Activated naive CD8-positive, alpha-beta T cell treated with anti-CD3 and anti-CD28 coated beads for 36 hours (primary cell): ENCODE measurements at regions not wholly inside any gene's neighbourhood (a gene's known extent, or its start where the extent isn't known, plus 50 kb on each side); places are given as distances from the start of the nearest gene placed in this dataset.
A peak's percentile ranks its signal among the peaks of the same experiment; 100 is the strongest.
"Not testable (repeated sequence)": the region's sequence is repeated elsewhere in the genome, so short reads cannot be mapped to it uniquely, and the experiment has no call there.

Experiments used
- DNase-seq: peaks from one replicate; pipeline ENCODE4 v3.0.0; 2021
- H3K27ac Mint-ChIP-seq: one replicate; pipeline ENCODE4 v1.8.0; 2022; ENCODE audit warnings: mild to moderate bottlenecking, moderate library complexity, mixed read lengths
- H3K27me3 Mint-ChIP-seq: one replicate; pipeline ENCODE4 v1.8.0; 2022; ENCODE audit warnings: mild to moderate bottlenecking, mixed read lengths
- H3K36me3 Mint-ChIP-seq: one replicate; pipeline ENCODE4 v1.8.0; 2021; ENCODE audit warnings: mild to moderate bottlenecking, mixed read lengths
- H3K4me1 Mint-ChIP-seq: one replicate; pipeline ENCODE4 v1.8.0; 2021; ENCODE audit warnings: mixed read lengths
- H3K4me3 Mint-ChIP-seq: one replicate; pipeline ENCODE4 v1.8.0; 2022; ENCODE audit warnings: mild to moderate bottlenecking, moderate library complexity, mixed read lengths
- H3K9me3 Mint-ChIP-seq: one replicate; pipeline ENCODE4 v1.8.0; 2022; ENCODE audit warnings: mixed read lengths

- Mint-ChIP-seq H3K4me1 (peaks cover 50% of the 10 kb centered on the region), H3K4me3 (no peak overlapping the region), H3K36me3 (peaks cover 13% of the 10 kb centered on the region), H3K27me3 (no peaks in the 10 kb centered on the region), H3K27ac (no peak overlapping the region), H3K9me3 (peaks cover 2% of the 10 kb centered on the region)
- DNase-seq = no peak
Measured at GRCh38 chr12:46521145-46521544, 148.6 kb upstream of the SLC38A2 start.

GRCh38 chr12:46519407-46519806 lies 146.8 kb upstream of the SLC38A2 start:
- H3K9me3 Mint-ChIP-seq = peaks cover 7% of the 10 kb centered on the region
- H3K27ac Mint-ChIP-seq = no peak overlapping the region
- H3K36me3 Mint-ChIP-seq = peaks cover 17% of the 10 kb centered on the region
- H3K27me3 Mint-ChIP-seq = no peaks in the 10 kb centered on the region
- H3K4me3 Mint-ChIP-seq = no peak overlapping the region
- DNase-seq = no peak
- H3K4me1 Mint-ChIP-seq = peaks cover 58% of the 10 kb centered on the region

GRCh38 chr12:46518729-46519128 lies 146.2 kb upstream of the SLC38A2 start:
- peaks cover 24% of the 10 kb centered on the region for H3K36me3 Mint-ChIP-seq
- no peaks in the 10 kb centered on the region for H3K27me3 Mint-ChIP-seq
- peaks cover 58% of the 10 kb centered on the region for H3K4me1 Mint-ChIP-seq
- H3K4me3 Mint-ChIP-seq = no peak overlapping the region
- H3K9me3 Mint-ChIP-seq = peaks cover 8% of the 10 kb centered on the region
- H3K27ac Mint-ChIP-seq = no peak overlapping the region
- DNase-seq = no peak

- no peak for DNase-seq
- no peak overlapping the region for H3K4me3 Mint-ChIP-seq
- no peak overlapping the region for H3K27ac Mint-ChIP-seq
- H3K9me3 Mint-ChIP-seq = peaks cover 10% of the 10 kb centered on the region
- H3K36me3 Mint-ChIP-seq = peaks cover 28% of the 10 kb centered on the region
- peaks cover 58% of the 10 kb centered on the region for H3K4me1 Mint-ChIP-seq
- H3K27me3 Mint-ChIP-seq = no peaks in the 10 kb centered on the region
Measured at GRCh38 chr12:46518169-46518568, 145.6 kb upstream of the SLC38A2 start.

- Mint-ChIP-seq H3K4me3 (no peak overlapping the region), H3K4me1 (peaks cover 60% of the 10 kb centered on the region), H3K27ac (peak overlapping the region; percentile 98), H3K27me3 (no peaks in the 10 kb centered on the region), H3K36me3 (peaks cover 33% of the 10 kb centered on the region), H3K9me3 (peaks cover 16% of the 10 kb centered on the region)
- no peak for DNase-seq
Measured at GRCh38 chr12:46517579-46517962, 145.0 kb upstream of the SLC38A2 start.

GRCh38 chr12:46516933-46517578 lies 144.5 kb upstream of the SLC38A2 start:
- peak; percentile 46 for DNase-seq
- Mint-ChIP-seq H3K36me3 (peaks cover 34% of the 10 kb centered on the region), H3K9me3 (peaks cover 19% of the 10 kb centered on the region), H3K27ac (peak overlapping the region; percentile 98), H3K27me3 (no peaks in the 10 kb centered on the region), H3K4me1 (peaks cover 60% of the 10 kb centered on the region), H3K4me3 (peak overlapping the region; percentile 53)

- DNase-seq = no peak
- Mint-ChIP-seq H3K9me3 (peaks cover 22% of the 10 kb centered on the region), H3K4me3 (no peak overlapping the region), H3K27ac (peak overlapping the region; percentile 98), H3K4me1 (peaks cover 60% of the 10 kb centered on the region), H3K36me3 (peaks cover 37% of the 10 kb centered on the region), H3K27me3 (no peaks in the 10 kb centered on the region)
Measured at GRCh38 chr12:46516238-46516932, 143.8 kb upstream of the SLC38A2 start.

- DNase-seq = no peak
- H3K27me3 Mint-ChIP-seq = no peaks in the 10 kb centered on the region
- no peak overlapping the region for H3K4me3 Mint-ChIP-seq
- no peak overlapping the region for H3K27ac Mint-ChIP-seq
- peaks cover 27% of the 10 kb centered on the region for H3K9me3 Mint-ChIP-seq
- H3K36me3 Mint-ChIP-seq = peaks cover 37% of the 10 kb centered on the region
- H3K4me1 Mint-ChIP-seq = peaks cover 57% of the 10 kb centered on the region
Measured at GRCh38 chr12:46515829-46516228, 143.3 kb upstream of the SLC38A2 start.

GRCh38 chr12:46514886-46515285 lies 142.3 kb upstream of the SLC38A2 start:
- H3K27ac Mint-ChIP-seq = no peak overlapping the region

GRCh38 chr12:46510257-46510656 lies 137.7 kb upstream of the SLC38A2 start:
- peaks cover 42% of the 10 kb centered on the region for H3K9me3 Mint-ChIP-seq
- H3K4me1 Mint-ChIP-seq = peaks cover 30% of the 10 kb centered on the region
- H3K4me3 Mint-ChIP-seq, DNase-seq, H3K27ac Mint-ChIP-seq, H3K27me3 Mint-ChIP-seq: not testable (repeated sequence)
- peaks cover 46% of the 10 kb centered on the region for H3K36me3 Mint-ChIP-seq

More at GRCh38 chr12:46514886-46515285, 142.3 kb upstream of the SLC38A2 start:
- H3K4me3 Mint-ChIP-seq = no peak overlapping the region
- peaks cover 57% of the 10 kb centered on the region for H3K4me1 Mint-ChIP-seq
- peaks cover 41% of the 10 kb centered on the region for H3K36me3 Mint-ChIP-seq
- H3K9me3 Mint-ChIP-seq = peaks cover 31% of the 10 kb centered on the region
- no peak for DNase-seq
- H3K27me3 Mint-ChIP-seq = no peaks in the 10 kb centered on the region

GRCh38 chr12:46509135-46509534 lies 136.6 kb upstream of the SLC38A2 start:
- Mint-ChIP-seq H3K4me3 (no peak overlapping the region), H3K4me1 (peaks cover 19% of the 10 kb centered on the region), H3K36me3 (peaks cover 44% of the 10 kb centered on the region), H3K9me3 (peaks cover 40% of the 10 kb centered on the region), H3K27me3 (no peaks in the 10 kb centered on the region), H3K27ac (no peak overlapping the region)
- no peak for DNase-seq

GRCh38 chr12:46508651-46509050 lies 136.1 kb upstream of the SLC38A2 start:
- H3K4me3 Mint-ChIP-seq = no peak overlapping the region
- H3K27me3 Mint-ChIP-seq = no peaks in the 10 kb centered on the region
- H3K36me3 Mint-ChIP-seq = peaks cover 41% of the 10 kb centered on the region
- DNase-seq = no peak
- peaks cover 14% of the 10 kb centered on the region for H3K4me1 Mint-ChIP-seq
- H3K9me3 Mint-ChIP-seq = peaks cover 41% of the 10 kb centered on the region
- H3K27ac Mint-ChIP-seq = no peak overlapping the region

GRCh38 chr12:46507766-46508165 lies 135.2 kb upstream of the SLC38A2 start:
- H3K4me3 Mint-ChIP-seq = no peak overlapping the region
- H3K27me3 Mint-ChIP-seq = no peaks in the 10 kb centered on the region
- peaks cover 37% of the 10 kb centered on the region for H3K9me3 Mint-ChIP-seq
- no peak overlapping the region for H3K27ac Mint-ChIP-seq
- peaks cover 37% of the 10 kb centered on the region for H3K36me3 Mint-ChIP-seq
- peaks cover 5% of the 10 kb centered on the region for H3K4me1 Mint-ChIP-seq
- DNase-seq = no peak

GRCh38 chr12:46506961-46507360 lies 134.4 kb upstream of the SLC38A2 start:
- H3K4me1 Mint-ChIP-seq = no peaks in the 10 kb centered on the region
- no peak overlapping the region for H3K4me3 Mint-ChIP-seq
- no peak overlapping the region for H3K27ac Mint-ChIP-seq
- no peak for DNase-seq
- peaks cover 39% of the 10 kb centered on the region for H3K9me3 Mint-ChIP-seq
- H3K36me3 Mint-ChIP-seq = peaks cover 38% of the 10 kb centered on the region
- H3K27me3 Mint-ChIP-seq = no peaks in the 10 kb centered on the region

GRCh38 chr12:46506198-46506597 lies 133.6 kb upstream of the SLC38A2 start:
- DNase-seq = no peak
- Mint-ChIP-seq H3K36me3 (peaks cover 35% of the 10 kb centered on the region), H3K9me3 (peaks cover 40% of the 10 kb centered on the region), H3K27me3 (no peaks in the 10 kb centered on the region), H3K4me3 (no peak overlapping the region), H3K27ac (no peak overlapping the region), H3K4me1 (no peaks in the 10 kb centered on the region)

- no peaks in the 10 kb centered on the region for H3K27me3 Mint-ChIP-seq
- peaks cover 30% of the 10 kb centered on the region for H3K36me3 Mint-ChIP-seq
- no peaks in the 10 kb centered on the region for H3K4me1 Mint-ChIP-seq
- peaks cover 41% of the 10 kb centered on the region for H3K9me3 Mint-ChIP-seq
- H3K27ac Mint-ChIP-seq = no peak overlapping the region
- no peak for DNase-seq
- no peak overlapping the region for H3K4me3 Mint-ChIP-seq
Measured at GRCh38 chr12:46504494-46504893, 131.9 kb upstream of the SLC38A2 start.
